ENCODE measurements at regions not wholly inside any gene's neighbourhood (a gene's known extent, or its start where the extent isn't known, plus 50 kb on each side); places are given as distances from the start of the nearest gene placed in this dataset.

- Mint-ChIP-seq H3K9me3 (no peaks in the 10 kb centered on the region), H3K4me3 (no peak overlapping the region), H3K27me3 (no peaks in the 10 kb centered on the region), H3K27ac (no peak overlapping the region), H3K36me3 (no peaks in the 10 kb centered on the region), H3K4me1 (no peaks in the 10 kb centered on the region)
- no peak for DNase-seq
- ATAC-seq (replicated peaks) = no peak
Measured at GRCh38 chr9:75833778-75834177, 56.7 kb upstream of the PCSK5 start.

DNA sequence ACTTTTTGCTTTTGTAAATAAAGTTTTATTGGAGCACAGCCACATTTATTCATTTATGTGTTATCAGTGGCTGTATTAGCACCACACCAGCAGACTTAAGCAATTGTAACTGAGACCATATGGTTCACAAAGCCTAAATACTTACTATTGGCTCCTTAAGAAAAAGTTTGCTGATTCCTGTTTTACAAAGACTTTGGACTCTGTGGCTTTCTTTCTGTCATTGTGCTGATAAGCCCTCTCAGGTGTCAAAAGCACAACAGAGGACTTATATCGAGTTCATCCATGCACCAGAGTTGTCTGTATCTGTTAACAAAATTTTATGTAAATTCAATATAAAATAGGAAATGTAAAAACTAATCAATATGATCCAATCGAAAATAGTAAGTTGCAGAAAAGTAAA is 55.6 kb upstream of the PCSK5 start:
- Mint-ChIP-seq H3K36me3 (no peaks in the 10 kb centered on the region), H3K27me3 (no peaks in the 10 kb centered on the region), H3K4me1 (no peaks in the 10 kb centered on the region), H3K27ac (no peak overlapping the region), H3K9me3 (no peaks in the 10 kb centered on the region), H3K4me3 (no peak overlapping the region)
- no peak for DNase-seq
- ATAC-seq (replicated peaks) = no peak
